Lower leg skin (tissue), 3 donors: ENCODE measurements at regions not wholly inside any gene's neighbourhood (a gene's known extent, or its start where the extent isn't known, plus 50 kb on each side); places are given as distances from the start of the nearest gene placed in this dataset.

Experiments used
- POLR2A ChIP-seq, 2 donors: fragments of 450-650 bp; IDR thresholded peaks; one replicate each; pipeline ENCODE4 v1.6.1; 2016 to 2017; ENCODE audit warnings: antibody characterized with exemption in 2 of 2, mild to moderate bottlenecking in 1 of 2, moderate library complexity in 1 of 2
- TF ChIP-seq, protein P1 (sequence below), 3 donors: fragments of 450-650 bp; IDR thresholded peaks; one replicate each; pipeline ENCODE4 v1.5.1; 2016; ENCODE audit warnings: antibody characterized with exemption in 3 of 3, mild to moderate bottlenecking in 3 of 3, moderate library complexity in 2 of 3

DNA sequence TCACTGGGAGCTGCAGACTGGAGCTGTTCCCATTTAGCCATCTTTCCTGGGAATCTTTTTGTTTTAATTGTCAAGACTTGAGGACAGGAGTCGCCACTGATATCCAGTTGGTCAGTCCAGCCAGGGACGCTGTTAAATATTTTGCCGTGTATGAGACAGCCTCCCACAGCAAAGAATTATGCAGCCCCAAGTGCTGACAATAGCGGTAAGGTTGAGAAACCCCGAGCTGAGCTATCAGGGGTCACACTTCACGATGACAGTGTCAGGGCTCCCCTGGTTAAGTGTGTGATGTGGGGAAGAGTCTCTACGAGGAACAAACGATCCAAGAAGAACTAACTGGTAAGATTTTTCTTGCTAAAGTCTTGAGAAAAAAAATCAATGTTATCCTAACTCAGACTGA lies 372.0 kb upstream of the MPDZ start:
- TF ChIP-seq, protein P1, sequence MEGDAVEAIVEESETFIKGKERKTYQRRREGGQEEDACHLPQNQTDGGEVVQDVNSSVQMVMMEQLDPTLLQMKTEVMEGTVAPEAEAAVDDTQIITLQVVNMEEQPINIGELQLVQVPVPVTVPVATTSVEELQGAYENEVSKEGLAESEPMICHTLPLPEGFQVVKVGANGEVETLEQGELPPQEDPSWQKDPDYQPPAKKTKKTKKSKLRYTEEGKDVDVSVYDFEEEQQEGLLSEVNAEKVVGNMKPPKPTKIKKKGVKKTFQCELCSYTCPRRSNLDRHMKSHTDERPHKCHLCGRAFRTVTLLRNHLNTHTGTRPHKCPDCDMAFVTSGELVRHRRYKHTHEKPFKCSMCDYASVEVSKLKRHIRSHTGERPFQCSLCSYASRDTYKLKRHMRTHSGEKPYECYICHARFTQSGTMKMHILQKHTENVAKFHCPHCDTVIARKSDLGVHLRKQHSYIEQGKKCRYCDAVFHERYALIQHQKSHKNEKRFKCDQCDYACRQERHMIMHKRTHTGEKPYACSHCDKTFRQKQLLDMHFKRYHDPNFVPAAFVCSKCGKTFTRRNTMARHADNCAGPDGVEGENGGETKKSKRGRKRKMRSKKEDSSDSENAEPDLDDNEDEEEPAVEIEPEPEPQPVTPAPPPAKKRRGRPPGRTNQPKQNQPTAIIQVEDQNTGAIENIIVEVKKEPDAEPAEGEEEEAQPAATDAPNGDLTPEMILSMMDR (IDR thresholded peaks at IDR 0.05), result no peak
- no peak for TF ChIP-seq POLR2A (IDR thresholded peaks at IDR 0.05)
